ENCODE measurements at regions not wholly inside any gene's neighbourhood (a gene's known extent, or its start where the extent isn't known, plus 50 kb on each side); places are given as distances from the start of the nearest gene placed in this dataset.

- intact Hi-C loops (cut with DNase I), result no loop called here
- TF ChIP-seq, protein P1, sequence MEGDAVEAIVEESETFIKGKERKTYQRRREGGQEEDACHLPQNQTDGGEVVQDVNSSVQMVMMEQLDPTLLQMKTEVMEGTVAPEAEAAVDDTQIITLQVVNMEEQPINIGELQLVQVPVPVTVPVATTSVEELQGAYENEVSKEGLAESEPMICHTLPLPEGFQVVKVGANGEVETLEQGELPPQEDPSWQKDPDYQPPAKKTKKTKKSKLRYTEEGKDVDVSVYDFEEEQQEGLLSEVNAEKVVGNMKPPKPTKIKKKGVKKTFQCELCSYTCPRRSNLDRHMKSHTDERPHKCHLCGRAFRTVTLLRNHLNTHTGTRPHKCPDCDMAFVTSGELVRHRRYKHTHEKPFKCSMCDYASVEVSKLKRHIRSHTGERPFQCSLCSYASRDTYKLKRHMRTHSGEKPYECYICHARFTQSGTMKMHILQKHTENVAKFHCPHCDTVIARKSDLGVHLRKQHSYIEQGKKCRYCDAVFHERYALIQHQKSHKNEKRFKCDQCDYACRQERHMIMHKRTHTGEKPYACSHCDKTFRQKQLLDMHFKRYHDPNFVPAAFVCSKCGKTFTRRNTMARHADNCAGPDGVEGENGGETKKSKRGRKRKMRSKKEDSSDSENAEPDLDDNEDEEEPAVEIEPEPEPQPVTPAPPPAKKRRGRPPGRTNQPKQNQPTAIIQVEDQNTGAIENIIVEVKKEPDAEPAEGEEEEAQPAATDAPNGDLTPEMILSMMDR (IDR thresholded peaks at IDR 0.05), result no peak
- no peaks in the 10 kb centered on the region for H3K4me1 ChIP-seq
- no peak overlapping the region for H3K27ac ChIP-seq
- no peaks in the 10 kb centered on the region for H3K27me3 ChIP-seq
- no peaks in the 10 kb centered on the region for H3K36me3 ChIP-seq
- no peak for DNase-seq (ENCODE audit: low spot score in 2 of 2)
- no peaks in the 10 kb centered on the region for H3K9me3 ChIP-seq
- H3K4me3 ChIP-seq, result no peak overlapping the region
Measured at GRCh38 chr9:86876621-86877196, 70.6 kb downstream of the GAS1 start.

GRCh38 chr9:86868616-86869015 lies 78.7 kb downstream of the GAS1 start:
- intact Hi-C loops (cut with DNase I), result no loop called here
- Histone ChIP-seq H3K4me3 (no peak overlapping the region), H3K27me3 (no peaks in the 10 kb centered on the region), H3K4me1 (no peaks in the 10 kb centered on the region), H3K27ac (no peak overlapping the region), H3K9me3 (no peaks in the 10 kb centered on the region), H3K36me3 (no peaks in the 10 kb centered on the region)
- no peak for DNase-seq (ENCODE audit: low spot score in 2 of 2)
- TF ChIP-seq, protein P1 (IDR thresholded peaks at IDR 0.05), result no peak

- H3K4me3 ChIP-seq, result no peak overlapping the region
- no peak for DNase-seq (ENCODE audit: low spot score in 2 of 2)
- H3K27ac ChIP-seq, result no peak overlapping the region
- no peaks in the 10 kb centered on the region for H3K36me3 ChIP-seq
- H3K4me1 ChIP-seq, result no peaks in the 10 kb centered on the region
- H3K27me3 ChIP-seq, result no peaks in the 10 kb centered on the region
- TF ChIP-seq, protein P1 (IDR thresholded peaks at IDR 0.05), result no peak
- intact Hi-C loops (cut with DNase I), result no loop called here
- H3K9me3 ChIP-seq, result no peaks in the 10 kb centered on the region
Measured at GRCh38 chr9:86867804-86868313, 79.4 kb downstream of the GAS1 start.

DNA sequence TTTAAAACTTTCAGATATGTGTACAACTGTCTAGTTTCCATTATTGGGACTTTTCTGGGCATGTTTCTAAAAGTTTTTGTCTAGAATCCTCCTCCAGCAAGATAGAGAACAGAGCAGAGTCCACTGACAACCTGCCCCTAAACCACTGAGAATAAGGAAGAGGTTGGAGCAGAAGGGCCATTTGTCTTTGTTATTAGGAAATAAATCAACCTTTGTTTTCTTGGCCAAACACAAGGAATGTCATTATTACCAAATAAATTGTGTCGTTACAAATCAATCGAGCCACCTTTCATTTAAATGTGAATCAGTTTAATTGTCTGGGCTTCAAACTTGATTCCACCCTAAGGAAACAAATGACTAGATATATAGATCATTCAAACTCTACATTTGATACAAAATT lies 81.4 kb downstream of the GAS1 start:
- Histone ChIP-seq H3K27ac (no peak overlapping the region), H3K36me3 (no peaks in the 10 kb centered on the region)
- TF ChIP-seq, protein P1 (IDR thresholded peaks at IDR 0.05), result no peak

DNA sequence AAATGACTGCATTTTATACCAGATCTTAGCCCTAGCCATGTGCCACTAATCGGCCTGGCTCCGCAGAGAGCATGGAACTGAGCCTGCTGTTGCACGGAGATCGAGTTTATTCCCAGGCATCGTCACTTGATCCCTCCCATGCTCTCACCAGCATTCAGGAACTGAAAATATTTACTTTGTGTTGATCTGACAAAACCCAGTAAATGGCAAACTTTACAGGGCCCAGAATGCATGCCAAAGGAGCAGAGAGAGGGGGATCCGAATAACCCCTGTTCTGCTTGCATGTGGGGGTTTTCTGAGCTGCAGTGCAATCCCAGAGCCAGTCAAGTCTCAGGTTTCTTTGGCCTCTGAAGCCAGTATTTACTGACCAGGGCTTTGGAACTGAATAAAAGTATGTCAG lies 87.3 kb downstream of the GAS1 start:
- TF ChIP-seq, protein P1 (IDR thresholded peaks at IDR 0.05), result no peak
- Histone ChIP-seq H3K4me3 (no peak overlapping the region), H3K27me3 (no peaks in the 10 kb centered on the region), H3K27ac (no peak overlapping the region), H3K4me1 (no peaks in the 10 kb centered on the region), H3K9me3 (no peaks in the 10 kb centered on the region), H3K36me3 (no peaks in the 10 kb centered on the region)
- DNase-seq (ENCODE audit: low spot score in 2 of 2), result no peak
- intact Hi-C loops (cut with DNase I), result no loop called here

More for the DNA sequence above, 81.4 kb downstream of the GAS1 start:
- Histone ChIP-seq H3K9me3 (no peaks in the 10 kb centered on the region), H3K27me3 (no peaks in the 10 kb centered on the region), H3K4me1 (no peaks in the 10 kb centered on the region), H3K4me3 (no peak overlapping the region)
- no peak for DNase-seq (ENCODE audit: low spot score in 2 of 2)
- intact Hi-C loops (cut with DNase I), result no loop called here

DNA sequence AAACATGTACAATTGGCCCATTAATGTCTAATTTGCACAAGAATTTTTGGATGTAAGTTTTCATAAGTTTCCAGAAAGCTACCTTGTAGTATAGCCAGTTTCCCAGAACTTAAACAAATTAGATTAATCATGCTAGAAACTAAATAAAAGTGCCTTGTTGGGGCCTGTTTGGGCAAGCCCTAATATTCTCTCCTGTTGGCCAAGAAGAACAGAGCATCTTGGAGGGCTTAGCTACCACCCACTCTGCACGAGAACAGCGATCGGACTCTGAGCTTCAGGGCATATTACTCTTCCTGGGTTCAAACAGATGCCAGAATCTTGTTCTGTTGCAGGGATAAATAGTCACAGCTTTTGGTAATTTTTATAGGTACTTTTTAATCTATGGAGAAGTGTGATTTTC lies 88.2 kb downstream of the GAS1 start:
- intact Hi-C loops (cut with DNase I), result no loop called here
- Histone ChIP-seq H3K27me3 (no peaks in the 10 kb centered on the region), H3K4me3 (no peak overlapping the region), H3K27ac (no peak overlapping the region), H3K4me1 (no peaks in the 10 kb centered on the region), H3K9me3 (no peaks in the 10 kb centered on the region), H3K36me3 (no peaks in the 10 kb centered on the region)
- TF ChIP-seq, protein P1 (IDR thresholded peaks at IDR 0.05), result no peak
- DNase-seq (ENCODE audit: low spot score in 2 of 2), result no peak
